Tibial nerve (tissue), 4 donors: ENCODE measurements at regions not wholly inside any gene's neighbourhood (a gene's known extent, or its start where the extent isn't known, plus 50 kb on each side); places are given as distances from the start of the nearest gene placed in this dataset.

Experiments
- EP300 ChIP-seq, 2 donors: sonication (generic); formaldehyde crosslinking; IDR thresholded peaks; one replicate each; pipeline ENCODE4 v1.6.1; 2017; ENCODE audit warnings: antibody characterized with exemption in 2 of 2, mild to moderate bottlenecking in 1 of 2
- POLR2A ChIP-seq, 2 donors: fragments of 450-650 bp; IDR thresholded peaks; one replicate each; pipeline ENCODE4 v1.6.1; 2017; ENCODE audit warnings: antibody characterized with exemption in 2 of 2, mild to moderate bottlenecking in 2 of 2, moderate library complexity in 2 of 2
- TF ChIP-seq, protein P1 (sequence below), 5 experiments: fragments of 200-600 bp in 3 of 5; fragments of 450-650 bp in 2 of 5; sonication (generic) in 3 of 5; IDR thresholded peaks; one replicate each; pipeline ENCODE4 v1.5.1; 2016 to 2019; ENCODE audit warnings: antibody characterized with exemption in 5 of 5, mild to moderate bottlenecking in 3 of 5, moderate library complexity in 2 of 5

DNA sequence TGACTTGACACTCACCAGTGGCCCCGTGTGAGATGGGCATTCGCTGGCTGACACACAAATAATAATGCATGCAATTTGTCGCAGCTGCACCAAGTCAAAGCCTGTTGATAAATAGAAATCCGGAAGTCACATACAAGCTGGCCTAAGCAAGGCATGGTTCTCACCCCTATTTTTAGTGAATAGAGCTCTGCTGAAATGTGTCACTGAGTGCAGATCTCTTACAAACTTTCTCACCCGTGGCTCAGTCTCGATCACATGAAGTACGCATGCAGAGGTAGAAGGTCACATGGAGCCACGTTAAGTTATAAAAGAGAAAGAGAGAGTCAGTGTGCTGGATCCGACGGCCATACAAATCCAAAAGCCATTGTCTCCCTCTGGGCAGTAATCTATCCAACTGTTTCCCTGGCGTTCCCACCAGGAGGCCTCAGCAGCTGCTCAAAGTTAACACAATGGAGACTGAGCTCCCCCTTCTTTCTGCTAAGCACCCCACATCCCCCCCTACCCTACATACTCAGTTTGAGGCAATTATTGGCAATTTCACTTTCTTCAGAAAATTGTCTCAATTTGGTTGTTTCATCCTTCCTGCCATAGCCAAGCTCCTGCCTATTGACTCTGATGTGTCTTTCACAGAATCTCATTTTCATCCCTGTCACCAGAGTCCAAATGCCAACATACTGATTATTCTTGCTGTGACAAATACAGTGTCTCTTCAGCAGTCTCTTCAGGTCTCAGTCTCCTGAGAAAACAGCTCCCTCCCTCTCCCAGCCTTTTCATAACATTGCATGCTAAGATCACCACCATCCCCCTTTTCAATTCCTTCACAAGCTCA, 473.3 kb upstream of the NRP1 start:
- TF ChIP-seq, protein P1, sequence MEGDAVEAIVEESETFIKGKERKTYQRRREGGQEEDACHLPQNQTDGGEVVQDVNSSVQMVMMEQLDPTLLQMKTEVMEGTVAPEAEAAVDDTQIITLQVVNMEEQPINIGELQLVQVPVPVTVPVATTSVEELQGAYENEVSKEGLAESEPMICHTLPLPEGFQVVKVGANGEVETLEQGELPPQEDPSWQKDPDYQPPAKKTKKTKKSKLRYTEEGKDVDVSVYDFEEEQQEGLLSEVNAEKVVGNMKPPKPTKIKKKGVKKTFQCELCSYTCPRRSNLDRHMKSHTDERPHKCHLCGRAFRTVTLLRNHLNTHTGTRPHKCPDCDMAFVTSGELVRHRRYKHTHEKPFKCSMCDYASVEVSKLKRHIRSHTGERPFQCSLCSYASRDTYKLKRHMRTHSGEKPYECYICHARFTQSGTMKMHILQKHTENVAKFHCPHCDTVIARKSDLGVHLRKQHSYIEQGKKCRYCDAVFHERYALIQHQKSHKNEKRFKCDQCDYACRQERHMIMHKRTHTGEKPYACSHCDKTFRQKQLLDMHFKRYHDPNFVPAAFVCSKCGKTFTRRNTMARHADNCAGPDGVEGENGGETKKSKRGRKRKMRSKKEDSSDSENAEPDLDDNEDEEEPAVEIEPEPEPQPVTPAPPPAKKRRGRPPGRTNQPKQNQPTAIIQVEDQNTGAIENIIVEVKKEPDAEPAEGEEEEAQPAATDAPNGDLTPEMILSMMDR (IDR thresholded peaks at IDR 0.05) = no peak
- no peak for TF ChIP-seq POLR2A (IDR thresholded peaks at IDR 0.05)
- TF ChIP-seq EP300 (IDR thresholded peaks at IDR 0.05) = no peak
